ENCODE measurements at regions not wholly inside any gene's neighbourhood (a gene's known extent, or its start where the extent isn't known, plus 50 kb on each side); places are given as distances from the start of the nearest gene placed in this dataset.

DNA sequence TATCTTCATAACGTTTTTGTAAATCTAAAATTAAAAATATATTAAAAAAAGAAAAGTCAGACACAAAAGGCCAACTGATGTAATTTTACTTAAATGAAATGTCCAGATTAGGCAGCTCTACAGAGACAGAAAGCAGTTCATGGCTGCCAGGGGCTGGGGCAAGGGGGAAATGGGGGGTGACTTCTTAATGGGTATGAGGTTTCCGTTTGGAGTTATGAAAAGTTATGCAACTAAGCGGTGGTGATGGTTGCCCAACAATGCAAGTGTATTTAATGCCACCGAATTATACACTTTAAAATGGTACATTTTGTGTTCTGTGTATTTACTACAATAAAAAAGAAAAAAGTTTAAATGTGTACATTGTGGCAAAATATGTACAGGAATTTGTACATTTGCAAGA lies 70.2 kb upstream of the TEX51 start:
- Histone ChIP-seq H3K36me3 (ENCODE audit: insufficient read depth) (no peaks in the 10 kb centered on the region), H3K4me3 (no peak overlapping the region), H3K9me2 (ENCODE audit: insufficient read depth) (peaks cover 5% of the 10 kb centered on the region; the same call in 1 of the 2 replicates), H3K27me3 (ENCODE audit: insufficient read depth) (no peaks in the 10 kb centered on the region), H3K4me2 (no peak overlapping the region), H3K79me2 (replicated peaks; ENCODE audit: insufficient read depth) (no peaks in the 10 kb centered on the region), H2AFZ (no peak overlapping the region), H3F3A (replicated peaks; ENCODE audit: low read depth) (no peaks in the 10 kb centered on the region), H3K27ac (ENCODE audit: low read depth) (no peak overlapping the region), H4K20me1 (replicated peaks; ENCODE audit: insufficient read depth) (no peaks in the 10 kb centered on the region), H3K4me1 (ENCODE audit: insufficient read depth) (peaks cover 7% of the 10 kb centered on the region; the same call in 1 of the 2 replicates)
- Mint-ChIP-seq H3K4me1 (peaks cover 14% of the 10 kb centered on the region), H3K4me3 (no peak overlapping the region), H3K36me3 (ENCODE audit: low read depth) (no peaks in the 10 kb centered on the region), H3K27me3 (ENCODE audit: insufficient read depth, low read depth, poor library complexity) (peaks cover 4% of the 10 kb centered on the region), H3K9me3 (no peaks in the 10 kb centered on the region), H3K27ac (no peak overlapping the region)
- no peak for DNase-seq (ENCODE audit: low spot score)
- TF ChIP-seq STAT1 (IDR thresholded peaks at IDR 0.05; ENCODE audit: unreplicated experiment) (no peak), EZH2phosphoT487 (IDR thresholded peaks at IDR 0.05; ENCODE audit: unreplicated experiment) (no peak), ZNF114 (CRISPR knock-in tag; IDR thresholded peaks at IDR 0.05) (no peak), CREB1 (CRISPR knock-in tag; IDR thresholded peaks at IDR 0.05; ENCODE audit: low read depth) (no peak), POLR2AphosphoS5 (IDR thresholded peaks at IDR 0.05; ENCODE audit: low read depth) (no peak), ZNF331 (CRISPR knock-in tag; IDR thresholded peaks at IDR 0.05; ENCODE audit: low read depth) (no peak), JUNB (IDR thresholded peaks at IDR 0.05; ENCODE audit: unreplicated experiment) (no peak), EZH2 (IDR thresholded peaks at IDR 0.05; ENCODE audit: low read depth, unreplicated experiment) (no peak)
- TF ChIP-seq, protein P1, sequence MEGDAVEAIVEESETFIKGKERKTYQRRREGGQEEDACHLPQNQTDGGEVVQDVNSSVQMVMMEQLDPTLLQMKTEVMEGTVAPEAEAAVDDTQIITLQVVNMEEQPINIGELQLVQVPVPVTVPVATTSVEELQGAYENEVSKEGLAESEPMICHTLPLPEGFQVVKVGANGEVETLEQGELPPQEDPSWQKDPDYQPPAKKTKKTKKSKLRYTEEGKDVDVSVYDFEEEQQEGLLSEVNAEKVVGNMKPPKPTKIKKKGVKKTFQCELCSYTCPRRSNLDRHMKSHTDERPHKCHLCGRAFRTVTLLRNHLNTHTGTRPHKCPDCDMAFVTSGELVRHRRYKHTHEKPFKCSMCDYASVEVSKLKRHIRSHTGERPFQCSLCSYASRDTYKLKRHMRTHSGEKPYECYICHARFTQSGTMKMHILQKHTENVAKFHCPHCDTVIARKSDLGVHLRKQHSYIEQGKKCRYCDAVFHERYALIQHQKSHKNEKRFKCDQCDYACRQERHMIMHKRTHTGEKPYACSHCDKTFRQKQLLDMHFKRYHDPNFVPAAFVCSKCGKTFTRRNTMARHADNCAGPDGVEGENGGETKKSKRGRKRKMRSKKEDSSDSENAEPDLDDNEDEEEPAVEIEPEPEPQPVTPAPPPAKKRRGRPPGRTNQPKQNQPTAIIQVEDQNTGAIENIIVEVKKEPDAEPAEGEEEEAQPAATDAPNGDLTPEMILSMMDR (conservative IDR thresholded peaks at IDR 0.05; ENCODE audit: low read depth in 2 of 2), result no peak
- TF ChIP-seq, protein P2, sequence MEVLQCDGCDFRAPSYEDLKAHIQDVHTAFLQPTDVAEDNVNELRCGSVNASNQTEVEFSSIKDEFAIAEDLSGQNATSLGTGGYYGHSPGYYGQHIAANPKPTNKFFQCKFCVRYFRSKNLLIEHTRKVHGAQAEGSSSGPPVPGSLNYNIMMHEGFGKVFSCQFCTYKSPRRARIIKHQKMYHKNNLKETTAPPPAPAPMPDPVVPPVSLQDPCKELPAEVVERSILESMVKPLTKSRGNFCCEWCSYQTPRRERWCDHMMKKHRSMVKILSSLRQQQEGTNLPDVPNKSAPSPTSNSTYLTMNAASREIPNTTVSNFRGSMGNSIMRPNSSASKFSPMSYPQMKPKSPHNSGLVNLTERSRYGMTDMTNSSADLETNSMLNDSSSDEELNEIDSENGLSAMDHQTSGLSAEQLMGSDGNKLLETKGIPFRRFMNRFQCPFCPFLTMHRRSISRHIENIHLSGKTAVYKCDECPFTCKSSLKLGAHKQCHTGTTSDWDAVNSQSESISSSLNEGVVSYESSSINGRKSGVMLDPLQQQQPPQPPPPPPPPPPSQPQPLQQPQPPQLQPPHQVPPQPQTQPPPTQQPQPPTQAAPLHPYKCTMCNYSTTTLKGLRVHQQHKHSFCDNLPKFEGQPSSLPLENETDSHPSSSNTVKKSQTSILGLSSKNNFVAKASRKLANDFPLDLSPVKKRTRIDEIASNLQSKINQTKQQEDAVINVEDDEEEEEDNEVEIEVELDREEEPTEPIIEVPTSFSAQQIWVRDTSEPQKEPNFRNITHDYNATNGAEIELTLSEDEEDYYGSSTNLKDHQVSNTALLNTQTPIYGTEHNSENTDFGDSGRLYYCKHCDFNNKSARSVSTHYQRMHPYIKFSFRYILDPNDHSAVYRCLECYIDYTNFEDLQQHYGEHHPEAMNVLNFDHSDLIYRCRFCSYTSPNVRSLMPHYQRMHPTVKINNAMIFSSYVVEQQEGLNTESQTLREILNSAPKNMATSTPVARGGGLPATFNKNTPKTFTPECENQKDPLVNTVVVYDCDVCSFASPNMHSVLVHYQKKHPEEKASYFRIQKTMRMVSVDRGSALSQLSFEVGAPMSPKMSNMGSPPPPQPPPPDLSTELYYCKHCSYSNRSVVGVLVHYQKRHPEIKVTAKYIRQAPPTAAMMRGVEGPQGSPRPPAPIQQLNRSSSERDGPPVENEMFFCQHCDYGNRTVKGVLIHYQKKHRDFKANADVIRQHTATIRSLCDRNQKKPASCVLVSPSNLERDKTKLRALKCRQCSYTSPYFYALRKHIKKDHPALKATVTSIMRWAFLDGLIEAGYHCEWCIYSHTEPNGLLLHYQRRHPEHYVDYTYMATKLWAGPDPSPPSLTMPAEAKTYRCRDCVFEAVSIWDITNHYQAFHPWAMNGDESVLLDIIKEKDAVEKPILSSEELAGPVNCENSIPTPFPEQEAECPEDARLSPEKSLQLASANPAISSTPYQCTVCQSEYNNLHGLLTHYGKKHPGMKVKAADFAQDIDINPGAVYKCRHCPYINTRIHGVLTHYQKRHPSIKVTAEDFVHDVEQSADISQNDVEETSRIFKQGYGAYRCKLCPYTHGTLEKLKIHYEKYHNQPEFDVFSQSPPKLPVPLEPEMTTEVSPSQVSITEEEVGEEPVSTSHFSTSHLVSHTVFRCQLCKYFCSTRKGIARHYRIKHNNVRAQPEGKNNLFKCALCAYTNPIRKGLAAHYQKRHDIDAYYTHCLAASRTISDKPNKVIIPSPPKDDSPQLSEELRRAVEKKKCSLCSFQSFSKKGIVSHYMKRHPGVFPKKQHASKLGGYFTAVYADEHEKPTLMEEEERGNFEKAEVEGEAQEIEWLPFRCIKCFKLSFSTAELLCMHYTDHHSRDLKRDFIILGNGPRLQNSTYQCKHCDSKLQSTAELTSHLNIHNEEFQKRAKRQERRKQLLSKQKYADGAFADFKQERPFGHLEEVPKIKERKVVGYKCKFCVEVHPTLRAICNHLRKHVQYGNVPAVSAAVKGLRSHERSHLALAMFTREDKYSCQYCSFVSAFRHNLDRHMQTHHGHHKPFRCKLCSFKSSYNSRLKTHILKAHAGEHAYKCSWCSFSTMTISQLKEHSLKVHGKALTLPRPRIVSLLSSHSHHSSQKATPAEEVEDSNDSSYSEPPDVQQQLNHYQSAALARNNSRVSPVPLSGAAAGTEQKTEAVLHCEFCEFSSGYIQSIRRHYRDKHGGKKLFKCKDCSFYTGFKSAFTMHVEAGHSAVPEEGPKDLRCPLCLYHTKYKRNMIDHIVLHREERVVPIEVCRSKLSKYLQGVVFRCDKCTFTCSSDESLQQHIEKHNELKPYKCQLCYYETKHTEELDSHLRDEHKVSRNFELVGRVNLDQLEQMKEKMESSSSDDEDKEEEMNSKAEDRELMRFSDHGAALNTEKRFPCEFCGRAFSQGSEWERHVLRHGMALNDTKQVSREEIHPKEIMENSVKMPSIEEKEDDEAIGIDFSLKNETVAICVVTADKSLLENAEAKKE (CRISPR knock-in tag; IDR thresholded peaks at IDR 0.05), result no peak
- TF ChIP-seq, protein P3, sequence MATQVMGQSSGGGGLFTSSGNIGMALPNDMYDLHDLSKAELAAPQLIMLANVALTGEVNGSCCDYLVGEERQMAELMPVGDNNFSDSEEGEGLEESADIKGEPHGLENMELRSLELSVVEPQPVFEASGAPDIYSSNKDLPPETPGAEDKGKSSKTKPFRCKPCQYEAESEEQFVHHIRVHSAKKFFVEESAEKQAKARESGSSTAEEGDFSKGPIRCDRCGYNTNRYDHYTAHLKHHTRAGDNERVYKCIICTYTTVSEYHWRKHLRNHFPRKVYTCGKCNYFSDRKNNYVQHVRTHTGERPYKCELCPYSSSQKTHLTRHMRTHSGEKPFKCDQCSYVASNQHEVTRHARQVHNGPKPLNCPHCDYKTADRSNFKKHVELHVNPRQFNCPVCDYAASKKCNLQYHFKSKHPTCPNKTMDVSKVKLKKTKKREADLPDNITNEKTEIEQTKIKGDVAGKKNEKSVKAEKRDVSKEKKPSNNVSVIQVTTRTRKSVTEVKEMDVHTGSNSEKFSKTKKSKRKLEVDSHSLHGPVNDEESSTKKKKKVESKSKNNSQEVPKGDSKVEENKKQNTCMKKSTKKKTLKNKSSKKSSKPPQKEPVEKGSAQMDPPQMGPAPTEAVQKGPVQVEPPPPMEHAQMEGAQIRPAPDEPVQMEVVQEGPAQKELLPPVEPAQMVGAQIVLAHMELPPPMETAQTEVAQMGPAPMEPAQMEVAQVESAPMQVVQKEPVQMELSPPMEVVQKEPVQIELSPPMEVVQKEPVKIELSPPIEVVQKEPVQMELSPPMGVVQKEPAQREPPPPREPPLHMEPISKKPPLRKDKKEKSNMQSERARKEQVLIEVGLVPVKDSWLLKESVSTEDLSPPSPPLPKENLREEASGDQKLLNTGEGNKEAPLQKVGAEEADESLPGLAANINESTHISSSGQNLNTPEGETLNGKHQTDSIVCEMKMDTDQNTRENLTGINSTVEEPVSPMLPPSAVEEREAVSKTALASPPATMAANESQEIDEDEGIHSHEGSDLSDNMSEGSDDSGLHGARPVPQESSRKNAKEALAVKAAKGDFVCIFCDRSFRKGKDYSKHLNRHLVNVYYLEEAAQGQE (IDR thresholded peaks at IDR 0.05; ENCODE audit: unreplicated experiment), result no peak
- TF ChIP-seq, protein P4, sequence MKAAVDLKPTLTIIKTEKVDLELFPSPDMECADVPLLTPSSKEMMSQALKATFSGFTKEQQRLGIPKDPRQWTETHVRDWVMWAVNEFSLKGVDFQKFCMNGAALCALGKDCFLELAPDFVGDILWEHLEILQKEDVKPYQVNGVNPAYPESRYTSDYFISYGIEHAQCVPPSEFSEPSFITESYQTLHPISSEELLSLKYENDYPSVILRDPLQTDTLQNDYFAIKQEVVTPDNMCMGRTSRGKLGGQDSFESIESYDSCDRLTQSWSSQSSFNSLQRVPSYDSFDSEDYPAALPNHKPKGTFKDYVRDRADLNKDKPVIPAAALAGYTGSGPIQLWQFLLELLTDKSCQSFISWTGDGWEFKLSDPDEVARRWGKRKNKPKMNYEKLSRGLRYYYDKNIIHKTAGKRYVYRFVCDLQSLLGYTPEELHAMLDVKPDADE (IDR thresholded peaks at IDR 0.05), result no peak
- ATAC-seq, result no peak
